MM.1S (cell line): ENCODE measurements at regions not wholly inside any gene's neighbourhood (a gene's known extent, or its start where the extent isn't known, plus 50 kb on each side); places are given as distances from the start of the nearest gene placed in this dataset.

Source experiments
- DNase-seq: peaks from one replicate; pipeline ENCODE4 v3.0.0-alpha.2; 2015
- H2AFZ ChIP-seq: fragments of 300-600 bp; sonication (generic); 2 replicates; pipeline ENCODE4 v1.6.0; 2016; ENCODE audit warnings: antibody characterized with exemption, low read length
- H3F3A ChIP-seq: fragments of 300-600 bp; sonication (generic); 2 replicates; pipeline ENCODE4 v1.6.1; 2016; ENCODE audit warnings: mild to moderate bottlenecking, antibody characterized with exemption, low read length, moderate library complexity, mixed read lengths; ENCODE audit not compliant: insufficient read depth
- H3K27ac ChIP-seq: fragments of 300-600 bp; sonication (generic); 2 replicates; pipeline ENCODE4 v1.5.1; 2016; ENCODE audit warnings: mild to moderate bottlenecking, low read length
- H3K27me3 ChIP-seq: fragments of 300-600 bp; sonication (generic); replicated peaks from 2 replicates; pipeline ENCODE4 v1.6.0; 2016; ENCODE audit warnings: low read length; ENCODE audit not compliant: insufficient read depth
- H3K36me3 ChIP-seq: fragments of 300-600 bp; sonication (generic); replicated peaks from 2 replicates; pipeline ENCODE4 v1.6.1; 2016; ENCODE audit warnings: mild to moderate bottlenecking, low read length, mixed read lengths; ENCODE audit not compliant: insufficient read depth
- H3K4me1 ChIP-seq: fragments of 300-600 bp; sonication (generic); 2 replicates; pipeline ENCODE4 v1.6.1; 2016; ENCODE audit warnings: low read length, mixed read lengths
- H3K4me2 ChIP-seq: fragments of 300-600 bp; sonication (generic); 2 replicates; pipeline ENCODE4 v1.6.0; 2016; ENCODE audit warnings: low read depth, low read length
- H3K4me3 ChIP-seq: fragments of 300-600 bp; sonication (generic); 2 replicates; pipeline ENCODE4 v1.5.1; 2016; ENCODE audit warnings: low read length, mixed read lengths
- H3K79me2 ChIP-seq: fragments of 300-600 bp; sonication (generic); 2 replicates; pipeline ENCODE4 v1.6.1; 2016; ENCODE audit warnings: mixed run types, low read length, mixed read lengths
- H3K9ac ChIP-seq: fragments of 300-600 bp; sonication (generic); 2 replicates; pipeline ENCODE4 v1.6.1; 2016; ENCODE audit warnings: low read length, mixed read lengths
- H3K9me2 ChIP-seq: fragments of 300-600 bp; sonication (generic); replicated peaks from 2 replicates; pipeline ENCODE4 v1.6.1; 2016; ENCODE audit warnings: mild to moderate bottlenecking, low read length, mixed read lengths; ENCODE audit not compliant: insufficient read depth
- H3K9me3 ChIP-seq: fragments of 300-600 bp; sonication (generic); replicated peaks from 2 replicates; pipeline ENCODE4 v1.6.1; 2016; ENCODE audit warnings: mild to moderate bottlenecking, low read length, mixed read lengths; ENCODE audit not compliant: insufficient read depth
- H4K20me1 ChIP-seq: fragments of 300-600 bp; sonication (generic); 2 replicates; pipeline ENCODE4 v1.6.1; 2016; ENCODE audit warnings: mild to moderate bottlenecking, low read length, moderate library complexity, mixed read lengths; ENCODE audit not compliant: insufficient read depth
- CTCF ChIP-seq: fragments of 300-600 bp; sonication (generic); IDR thresholded peaks from 2 replicates; pipeline ENCODE4 v1.5.1; 2016; ENCODE audit warnings: antibody characterized with exemption, low read length, mixed read lengths
- EZH2 ChIP-seq: fragments of 300-600 bp; sonication (generic); optimal IDR thresholded peaks from 2 replicates; pipeline ENCODE3; 2017; ENCODE audit warnings: low read depth, mild to moderate bottlenecking, antibody characterized with exemption, low read length, mixed read lengths
- EZH2phosphoT487 ChIP-seq: fragments of 300-600 bp; sonication (generic); IDR thresholded peaks from 2 replicates; pipeline ENCODE4 v1.6.1; 2018; ENCODE audit warnings: antibody characterized with exemption, low read length

- no peaks in the 10 kb centered on the region for H4K20me1 ChIP-seq
- no peaks in the 10 kb centered on the region for H3K4me1 ChIP-seq
- no peak overlapping the region for H2AFZ ChIP-seq
- H3K9ac ChIP-seq: no peak overlapping the region
- no peak overlapping the region for H3K27ac ChIP-seq
- no peaks in the 10 kb centered on the region for H3K9me3 ChIP-seq
- H3K4me3 ChIP-seq: no peak overlapping the region
- H3K9me2 ChIP-seq: no peaks in the 10 kb centered on the region
- no peaks in the 10 kb centered on the region for H3K36me3 ChIP-seq
- H3F3A ChIP-seq: no peaks in the 10 kb centered on the region
- H3K4me2 ChIP-seq: no peak overlapping the region
- H3K27me3 ChIP-seq: no peaks in the 10 kb centered on the region
- TF ChIP-seq EZH2: no peak
- TF ChIP-seq EZH2phosphoT487: no peak
- no peak for TF ChIP-seq CTCF
- DNase-seq: no peak
- H3K79me2 ChIP-seq: no peaks in the 10 kb centered on the region
These were observed 130.3 kb upstream of the MSX1 start for GRCh38 chr4:4729206-4729605.

DNA sequence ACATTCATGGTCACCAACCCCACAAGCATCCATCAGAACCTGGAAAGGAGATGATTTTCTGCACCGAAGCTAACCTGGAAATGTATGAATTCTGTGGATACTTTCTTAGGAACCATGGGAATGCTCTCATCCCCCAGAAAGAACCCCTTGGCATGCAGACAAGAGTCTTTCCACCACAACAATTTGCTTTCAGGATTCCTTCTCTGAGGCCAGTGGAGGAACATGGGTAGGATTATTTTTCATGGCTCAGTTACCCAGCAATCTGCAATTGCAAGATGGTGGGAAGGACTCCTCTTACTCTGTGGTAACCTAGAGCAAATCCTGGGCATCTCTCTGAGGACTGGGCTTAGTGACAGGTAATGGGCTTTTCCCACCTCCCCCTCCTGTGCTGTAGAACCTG is 131.9 kb upstream of the MSX1 start:
- no peaks in the 10 kb centered on the region for H3K36me3 ChIP-seq
- no peaks in the 10 kb centered on the region for H3K79me2 ChIP-seq
- no peaks in the 10 kb centered on the region for H3K27me3 ChIP-seq
- no peak for DNase-seq
- no peaks in the 10 kb centered on the region for H3K9me3 ChIP-seq
- no peaks in the 10 kb centered on the region for H3K9me2 ChIP-seq
- H3K4me2 ChIP-seq: no peak overlapping the region
- H3K4me3 ChIP-seq: no peak overlapping the region
- H2AFZ ChIP-seq: no peak overlapping the region
- no peak overlapping the region for H3K27ac ChIP-seq
- H4K20me1 ChIP-seq: no peaks in the 10 kb centered on the region
- H3K9ac ChIP-seq: no peak overlapping the region
- no peaks in the 10 kb centered on the region for H3F3A ChIP-seq
- no peaks in the 10 kb centered on the region for H3K4me1 ChIP-seq
- TF ChIP-seq EZH2phosphoT487 (no peak), CTCF (no peak), EZH2 (no peak)

GRCh38 chr4:4726051-4726450 is 133.4 kb upstream of the MSX1 start:
- H3K36me3 ChIP-seq: no peaks in the 10 kb centered on the region
- no peak overlapping the region for H3K9ac ChIP-seq
- DNase-seq: no peak

More at GRCh38 chr4:4726051-4726450, 133.4 kb upstream of the MSX1 start:
- Histone ChIP-seq H3K27me3 (no peaks in the 10 kb centered on the region), H2AFZ (no peak overlapping the region), H3K4me2 (no peak overlapping the region), H3K79me2 (no peaks in the 10 kb centered on the region), H3K9me2 (no peaks in the 10 kb centered on the region), H3K27ac (no peak overlapping the region), H3F3A (no peaks in the 10 kb centered on the region), H3K4me3 (no peak overlapping the region), H3K9me3 (no peaks in the 10 kb centered on the region), H3K4me1 (no peaks in the 10 kb centered on the region), H4K20me1 (no peaks in the 10 kb centered on the region)
- TF ChIP-seq CTCF (peak; percentile 37), EZH2 (no peak)
